HG03039 (cell line): ENCODE measurements at regions not wholly inside any gene's neighbourhood (a gene's known extent, or its start where the extent isn't known, plus 50 kb on each side); places are given as distances from the start of the nearest gene placed in this dataset.

Experiments
- ATAC-seq: cut with Tn5 transposase; IDR thresholded peaks from one replicate; pipeline ENCODE4 v1.9.1; 2021; ENCODE audit warnings: mild to moderate bottlenecking, moderate library complexity; ENCODE audit not compliant: unreplicated experiment

- ATAC-seq: no peak
These were observed 218.6 kb downstream of the KLF13 start for GRCh38 chr15:31545257-31545656.

- ATAC-seq: no peak
These were observed 223.8 kb downstream of the KLF13 start for GRCh38 chr15:31550211-31550977.

GRCh38 chr15:31551323-31551722 lies 224.7 kb downstream of the KLF13 start:
- ATAC-seq: no peak

GRCh38 chr15:31552482-31553099 lies 226.0 kb downstream of the KLF13 start:
- ATAC-seq: no peak

- ATAC-seq: no peak
These were observed 227.6 kb downstream of the KLF13 start for GRCh38 chr15:31554261-31554660.

- ATAC-seq: no peak
These were observed 228.4 kb downstream of the KLF13 start for GRCh38 chr15:31555022-31555421.

- no peak for ATAC-seq
These were observed 230.0 kb downstream of the KLF13 start for GRCh38 chr15:31556494-31557150.

- ATAC-seq: no peak
These were observed 231.3 kb downstream of the KLF13 start for GRCh38 chr15:31557899-31558298.

GRCh38 chr15:31558840-31559239 lies 232.2 kb downstream of the KLF13 start:
- no peak for ATAC-seq

- no peak for ATAC-seq
These were observed 233.2 kb downstream of the KLF13 start for GRCh38 chr15:31559786-31560185.

GRCh38 chr15:31560643-31561042 lies 234.0 kb downstream of the KLF13 start:
- ATAC-seq: no peak

- no peak for ATAC-seq
These were observed 234.5 kb downstream of the KLF13 start for GRCh38 chr15:31561156-31561555.

GRCh38 chr15:31563001-31563400 lies 236.4 kb downstream of the KLF13 start:
- no peak for ATAC-seq

- no peak for ATAC-seq
These were observed 236.8 kb downstream of the KLF13 start for GRCh38 chr15:31563421-31563820.

- ATAC-seq: no peak
These were observed 241.2 kb downstream of the KLF13 start for GRCh38 chr15:31567861-31568260.

- no peak for ATAC-seq
These were observed 243.2 kb downstream of the KLF13 start for GRCh38 chr15:31569836-31570235.

GRCh38 chr15:31570591-31570990 lies 244.0 kb downstream of the KLF13 start:
- no peak for ATAC-seq

GRCh38 chr15:31571676-31572075 lies 245.0 kb downstream of the KLF13 start:
- ATAC-seq: no peak

GRCh38 chr15:31573759-31574158 lies 247.1 kb downstream of the KLF13 start:
- ATAC-seq: no peak

- ATAC-seq: no peak
These were observed 248.1 kb downstream of the KLF13 start for GRCh38 chr15:31574766-31575165.

- no peak for ATAC-seq
These were observed 250.5 kb downstream of the KLF13 start for GRCh38 chr15:31577108-31577507.

GRCh38 chr15:31579282-31579681 lies 252.6 kb downstream of the KLF13 start:
- no peak for ATAC-seq
